ENCODE measurements at regions not wholly inside any gene's neighbourhood (a gene's known extent, or its start where the extent isn't known, plus 50 kb on each side); places are given as distances from the start of the nearest gene placed in this dataset.
"Not testable (repeated sequence)": the region's sequence is repeated elsewhere in the genome, so short reads cannot be mapped to it uniquely, and the experiment has no call there.

DNA sequence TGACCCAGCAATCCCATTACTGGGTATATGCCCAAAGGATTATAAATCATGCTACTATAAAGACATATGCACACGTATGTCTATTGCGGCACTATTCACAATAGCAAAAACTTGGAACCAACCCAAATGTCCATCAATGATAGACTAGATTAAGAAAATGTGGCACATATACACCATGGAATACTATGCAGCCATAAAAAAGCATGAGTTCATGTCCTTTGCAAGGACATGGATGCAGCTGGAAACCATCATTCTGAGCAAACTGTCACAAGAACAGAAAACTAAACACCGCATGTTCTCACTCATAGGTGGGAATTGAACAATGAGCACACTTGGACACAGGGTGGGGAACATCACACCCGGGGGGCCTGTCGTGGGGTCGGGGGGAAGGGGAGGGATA lies 80.1 kb upstream of the TMEM170B start:
- POLR2A ChIA-PET (ENCODE audit: unreplicated experiment); H3K14ac ChIP-seq (replicated peaks; ENCODE audit: low read depth, low read length); H4K8ac ChIP-seq (ENCODE audit: low read depth in 2 of 2, low read length in 2 of 2); H3K4me1 ChIP-seq (ENCODE audit: control insufficient read depth, insufficient read depth, low read length); H2BK120ac ChIP-seq (ENCODE audit: low read depth, low read length); H3K18ac ChIP-seq (ENCODE audit: low read depth, low read length); intact Hi-C loops (cut with micrococcal nuclease); H3K27ac ChIP-seq (ENCODE audit: insufficient read depth, low read length); in situ Hi-C loops (cut with MboI; ENCODE audit: low sequenced_read_pairs); H2AK9ac ChIP-seq (replicated peaks; ENCODE audit: low read depth, low read length, poor library complexity); H4K20me1 ChIP-seq (ENCODE audit: insufficient read depth, low read length); H3K9me3 ChIP-seq (ENCODE audit: control insufficient read depth, insufficient read depth, low read length); H3K23ac ChIP-seq (ENCODE audit: low read depth, low read length); H3K79me1 ChIP-seq (ENCODE audit: low read depth in 1 of 2, low read length in 2 of 2); H3K9me1 ChIP-seq (ENCODE audit: insufficient read depth, low read length); H3K4me2 ChIP-seq (ENCODE audit: low read depth, low read length); H3K36me3 ChIP-seq (ENCODE audit: control insufficient read depth, insufficient read depth, low read length); H2BK15ac ChIP-seq (ENCODE audit: low read depth, low read length); CTCF ChIA-PET; BruUV-seq (replicated peaks); H4K91ac ChIP-seq (ENCODE audit: insufficient read depth, low read depth, low read length); H3K27me3 ChIP-seq (ENCODE audit: control insufficient read depth, insufficient read depth, low read length); DNase-seq; H2BK5ac ChIP-seq (ENCODE audit: low read depth, low read length, poor library complexity, severe bottlenecking); H3K9ac ChIP-seq (ENCODE audit: low read depth, low read length); H2AFZ ChIP-seq (replicated peaks; ENCODE audit: low read length, poor library complexity); ATAC-seq (ENCODE audit: low read depth); H2BK20ac ChIP-seq (ENCODE audit: low read depth, low read length); H3K4me3 ChIP-seq (ENCODE audit: insufficient read depth, low read depth, low read length); H3K4ac ChIP-seq (ENCODE audit: low read depth, low read length); H3K56ac ChIP-seq (ENCODE audit: extremely low read depth, insufficient read depth, low read length); H4K5ac ChIP-seq (ENCODE audit: low read depth, low read length); H2AK5ac ChIP-seq (ENCODE audit: low read depth, low read length); dilution Hi-C loops (cut with HindIII; ENCODE audit: low sequenced_read_pairs, unreplicated experiment): not testable (repeated sequence)
- WGBS, 2 experiments (ENCODE audit: extremely low coverage in 2 of 2, insufficient read length in 1 of 2): no CpG with 5 or more reads among the region's 6 CpGs

DNA sequence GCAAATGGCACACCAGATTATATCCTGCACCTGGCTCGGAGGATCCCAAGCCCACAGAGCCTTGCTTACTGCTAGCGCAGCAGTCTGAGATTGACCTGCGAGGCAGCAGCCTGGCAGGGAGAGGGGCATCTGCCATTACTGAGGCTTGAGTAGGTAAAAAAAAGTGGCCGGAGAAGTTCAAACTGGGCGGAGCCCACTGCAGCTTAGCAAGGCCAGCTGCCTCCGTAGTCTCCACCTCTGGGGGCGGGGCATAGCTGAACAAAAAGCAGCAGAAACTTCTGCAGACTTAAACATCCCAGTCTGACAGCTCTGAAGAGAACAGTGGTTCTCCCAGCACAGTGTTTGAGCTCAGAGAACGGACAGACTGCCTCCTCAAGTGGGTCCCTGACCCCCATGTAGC lies 85.4 kb upstream of the TMEM170B start:
- H2BK5ac ChIP-seq (ENCODE audit: low read depth, low read length, poor library complexity, severe bottlenecking); H3K9me1 ChIP-seq (ENCODE audit: insufficient read depth, low read length); H4K20me1 ChIP-seq (ENCODE audit: insufficient read depth, low read length); H2AFZ ChIP-seq (replicated peaks; ENCODE audit: low read length, poor library complexity); H3K56ac ChIP-seq (ENCODE audit: extremely low read depth, insufficient read depth, low read length); H2AK9ac ChIP-seq (replicated peaks; ENCODE audit: low read depth, low read length, poor library complexity); DNase-seq; H3K14ac ChIP-seq (replicated peaks; ENCODE audit: low read depth, low read length); H3K79me1 ChIP-seq (ENCODE audit: low read depth in 1 of 2, low read length in 2 of 2); H3K4me3 ChIP-seq (ENCODE audit: insufficient read depth, low read depth, low read length); H3K27ac ChIP-seq (ENCODE audit: insufficient read depth, low read length); POLR2A ChIA-PET (ENCODE audit: unreplicated experiment); H2BK15ac ChIP-seq (ENCODE audit: low read depth, low read length); H4K8ac ChIP-seq (ENCODE audit: low read depth in 2 of 2, low read length in 2 of 2); H3K36me3 ChIP-seq (ENCODE audit: control insufficient read depth, insufficient read depth, low read length); H3K4me1 ChIP-seq (ENCODE audit: control insufficient read depth, insufficient read depth, low read length); H2BK20ac ChIP-seq (ENCODE audit: low read depth, low read length); H3K23ac ChIP-seq (ENCODE audit: low read depth, low read length); CTCF ChIA-PET; H3K4me2 ChIP-seq (ENCODE audit: low read depth, low read length); H3K18ac ChIP-seq (ENCODE audit: low read depth, low read length); BruUV-seq (replicated peaks); H3K9me3 ChIP-seq (ENCODE audit: control insufficient read depth, insufficient read depth, low read length); in situ Hi-C loops (cut with MboI; ENCODE audit: low sequenced_read_pairs); dilution Hi-C loops (cut with HindIII; ENCODE audit: low sequenced_read_pairs, unreplicated experiment); intact Hi-C loops (cut with micrococcal nuclease); H3K27me3 ChIP-seq (ENCODE audit: control insufficient read depth, insufficient read depth, low read length); H3K4ac ChIP-seq (ENCODE audit: low read depth, low read length); H2AK5ac ChIP-seq (ENCODE audit: low read depth, low read length); H4K5ac ChIP-seq (ENCODE audit: low read depth, low read length); H3K9ac ChIP-seq (ENCODE audit: low read depth, low read length); H2BK120ac ChIP-seq (ENCODE audit: low read depth, low read length); H4K91ac ChIP-seq (ENCODE audit: insufficient read depth, low read depth, low read length); ATAC-seq (ENCODE audit: low read depth): not testable (repeated sequence)
- no CpG with 5 or more reads among the region's 8 CpGs for WGBS, 2 experiments (ENCODE audit: extremely low coverage in 2 of 2, insufficient read length in 1 of 2)
